IMR-90 (cell line): ENCODE measurements at regions not wholly inside any gene's neighbourhood (a gene's known extent, or its start where the extent isn't known, plus 50 kb on each side); places are given as distances from the start of the nearest gene placed in this dataset.
"Not testable (repeated sequence)": the region's sequence is repeated elsewhere in the genome, so short reads cannot be mapped to it uniquely, and the experiment has no call there.

ENCODE experiments used
- ATAC-seq: fragments of 200-7000 bp; cut with Tn5 transposase; 2 replicates; pipeline ENCODE4 v1.9.1; 2020; ENCODE audit warnings: low read depth, mild to moderate bottlenecking, moderate library complexity
- BruUV-seq: library from RNA; stranded (reverse); fragments of 400-500 nt; replicated peaks from 2 replicates; lab custom pipeline; 2021; lab: Mats Ljungman, UMichigan
- CTCF ChIA-PET: fragments of 300-600 bp; formaldehyde crosslinking; extraction: SDS; loops from one replicate; lab custom pipeline; 2021; ENCODE audit warnings: antibody characterized with exemption; lab: Yijun Ruan, JAX
- POLR2A ChIA-PET: fragments of 300-600 bp; sonication (Branson Sonifier 250); formaldehyde crosslinking; loops from one replicate; lab custom pipeline; 2022; ENCODE audit warnings: antibody characterized with exemption; ENCODE audit not compliant: unreplicated experiment; lab: Charles Lee
- DNase-seq: peaks from one replicate; pipeline ENCODE4 v3.0.0; 2013
- H2AFZ ChIP-seq: replicated peaks from 2 replicates; pipeline ENCODE3; 2013; ENCODE audit warnings: low read length, mild to moderate bottlenecking; ENCODE audit not compliant: poor library complexity
- H2AK5ac ChIP-seq: 2 replicates; pipeline ENCODE4 v1.6.1; 2013; ENCODE audit warnings: low read depth, low read length, inconsistent platforms
- H2AK9ac ChIP-seq: replicated peaks from 2 replicates; pipeline ENCODE3; 2013; ENCODE audit warnings: mild to moderate bottlenecking, low read depth, low read length, moderate library complexity; ENCODE audit not compliant: poor library complexity
- H2BK120ac ChIP-seq: 2 replicates; pipeline ENCODE4 v1.6.1; 2013; ENCODE audit warnings: low read depth, low read length, inconsistent platforms
- H2BK15ac ChIP-seq: 3 replicates; pipeline ENCODE4 v1.6.1; 2013; ENCODE audit warnings: low read depth, low read length, inconsistent platforms
- H2BK20ac ChIP-seq: 2 replicates; pipeline ENCODE4 v1.6.1; 2013; ENCODE audit warnings: low read depth, mild to moderate bottlenecking, inconsistent platforms, low read length, moderate library complexity
- H2BK5ac ChIP-seq: 2 replicates; pipeline ENCODE4 v1.6.1; 2013; ENCODE audit warnings: mild to moderate bottlenecking, low read depth, low read length, inconsistent platforms; ENCODE audit not compliant: poor library complexity, severe bottlenecking
- H3K14ac ChIP-seq: replicated peaks from 2 replicates; pipeline ENCODE4 v1.6.1; 2013; ENCODE audit warnings: low read depth, low read length, inconsistent platforms
- H3K18ac ChIP-seq: 2 replicates; pipeline ENCODE4 v1.6.1; 2013; ENCODE audit warnings: low read depth, low read length, control low read depth
- H3K23ac ChIP-seq: 2 replicates; pipeline ENCODE4 v1.6.1; 2013; ENCODE audit warnings: low read depth, low read length, inconsistent platforms
- H3K27ac ChIP-seq: 2 replicates; pipeline ENCODE4 v1.5.1; 2013; ENCODE audit warnings: mild to moderate bottlenecking, control low read depth, low read length; ENCODE audit not compliant: insufficient read depth
- H3K27me3 ChIP-seq: 2 replicates; pipeline ENCODE4 v1.6.1; 2013; ENCODE audit warnings: low read length; ENCODE audit not compliant: control insufficient read depth, insufficient read depth
- H3K36me3 ChIP-seq: 2 replicates; pipeline ENCODE4 v1.6.1; 2013; ENCODE audit warnings: low read length, mixed read lengths; ENCODE audit not compliant: control insufficient read depth, insufficient read depth
- H3K4ac ChIP-seq: 2 replicates; pipeline ENCODE4 v1.6.1; 2013; ENCODE audit warnings: low read depth, low read length, inconsistent platforms
- H3K4me1 ChIP-seq: 2 replicates; pipeline ENCODE4 v1.6.1; 2013; ENCODE audit warnings: low read length, mixed read lengths; ENCODE audit not compliant: control insufficient read depth, insufficient read depth
- H3K4me2 ChIP-seq: 2 replicates; pipeline ENCODE4 v1.6.1; 2013; ENCODE audit warnings: low read depth, mild to moderate bottlenecking, control low read depth, low read length, moderate library complexity
- H3K4me3 ChIP-seq: 2 replicates; pipeline ENCODE4 v1.5.1; 2013; ENCODE audit warnings: low read depth, mild to moderate bottlenecking, control low read depth, low read length, moderate library complexity; ENCODE audit not compliant: insufficient read depth
- H3K56ac ChIP-seq: 2 replicates; pipeline ENCODE4 v1.6.1; 2013; ENCODE audit warnings: low read length, inconsistent platforms; ENCODE audit not compliant: insufficient read depth; ENCODE audit errors: extremely low read depth
- H3K79me1 ChIP-seq, 2 experiments: 2 replicates each; pipeline ENCODE4 v1.6.1; 2013; ENCODE audit warnings: low read length in 2 of 2, inconsistent platforms in 1 of 2, low read depth in 1 of 2
- H3K9ac ChIP-seq: 2 replicates; pipeline ENCODE4 v1.6.1; 2013; ENCODE audit warnings: low read depth, low read length, control low read depth
- H3K9me1 ChIP-seq: 2 replicates; pipeline ENCODE4 v1.6.1; 2013; ENCODE audit warnings: low read length, inconsistent platforms; ENCODE audit not compliant: insufficient read depth
- H3K9me3 ChIP-seq: 2 replicates; pipeline ENCODE4 v1.6.1; 2013; ENCODE audit warnings: low read length; ENCODE audit not compliant: control insufficient read depth, insufficient read depth
- H4K20me1 ChIP-seq: 2 replicates; pipeline ENCODE4 v1.6.1; 2013; ENCODE audit warnings: low read length, inconsistent platforms; ENCODE audit not compliant: insufficient read depth
- H4K5ac ChIP-seq: 2 replicates; pipeline ENCODE4 v1.6.1; 2013; ENCODE audit warnings: mild to moderate bottlenecking, low read depth, low read length, control low read depth
- H4K8ac ChIP-seq, 2 experiments: 2 replicates each; pipeline ENCODE4 v1.6.1; 2013; ENCODE audit warnings: low read depth in 2 of 2, low read length in 2 of 2, control low read depth in 1 of 2, inconsistent platforms in 1 of 2
- H4K91ac ChIP-seq: 2 replicates; pipeline ENCODE4 v1.6.1; 2013; ENCODE audit warnings: low read depth, low read length, inconsistent platforms; ENCODE audit not compliant: insufficient read depth
- WGBS, 2 experiments: methylation state at CpG; one replicate each; pipeline versions ENCODE4 v1.1.5 to v1.1.7; 2013; ENCODE audit warnings: missing lambda C conversion rate in 2 of 2; ENCODE audit not compliant: insufficient read length in 1 of 2; ENCODE audit errors: extremely low coverage in 2 of 2; 5-methylcytosine and 5-hydroxymethylcytosine counted together
- dilution Hi-C: fragments of 300-500 bp; cut with HindIII; formaldehyde crosslinking; loops from one replicate; pipeline ENCODE4 v1.14.3; 2018; ENCODE audit warnings: low sequenced_read_pairs; ENCODE audit not compliant: unreplicated experiment
- in situ Hi-C: fragments of 300-500 bp; cut with MboI; formaldehyde crosslinking; loops from 3 replicates; pipeline ENCODE4 v1.14.3; 2019; ENCODE audit warnings: low sequenced_read_pairs, inconsistent platforms, mixed read lengths
- intact Hi-C: fragments of 100-400 bp; cut with micrococcal nuclease; formaldehyde crosslinking; loops from 2 replicates; pipeline ENCODE4 v1.10.0; 2022

GRCh38 chr4:158963282-158963681 is 139.6 kb upstream of the RAPGEF2 start:
- H2AFZ ChIP-seq, H2BK120ac ChIP-seq, H3K56ac ChIP-seq, dilution Hi-C loops, H3K18ac ChIP-seq, H3K36me3 ChIP-seq, H3K4me1 ChIP-seq, H3K23ac ChIP-seq, H3K4ac ChIP-seq, H3K14ac ChIP-seq, H4K20me1 ChIP-seq, H3K27ac ChIP-seq, CTCF ChIA-PET, H2AK9ac ChIP-seq, H3K9me1 ChIP-seq, in situ Hi-C loops, H4K91ac ChIP-seq, H3K9ac ChIP-seq, H2BK5ac ChIP-seq, H4K5ac ChIP-seq, H3K4me2 ChIP-seq, H3K4me3 ChIP-seq, H3K79me1 ChIP-seq, ATAC-seq, POLR2A ChIA-PET, H4K8ac ChIP-seq, H2BK15ac ChIP-seq, H3K27me3 ChIP-seq, BruUV-seq, H2BK20ac ChIP-seq, intact Hi-C loops, DNase-seq, H2AK5ac ChIP-seq, H3K9me3 ChIP-seq: not testable (repeated sequence)
- WGBS, 2 experiments: no CpG with 5 or more reads among the region's 2 CpGs
